Sciatic nerve (tissue), 2 donors: ENCODE measurements at regions not wholly inside any gene's neighbourhood (a gene's known extent, or its start where the extent isn't known, plus 50 kb on each side); places are given as distances from the start of the nearest gene placed in this dataset.
A peak's percentile ranks its signal among the peaks of the same experiment; 100 is the strongest.

ENCODE experiments used
- ATAC-seq: fragments of 200-7000 bp; cut with Tn5 transposase; one replicate; pipeline ENCODE4 v1.9.1; 2020; ENCODE audit warnings: mild to moderate bottlenecking, moderate library complexity
- DNase-seq: peaks from one replicate; pipeline ENCODE4 v3.0.0-alpha.2; 2020; ENCODE audit warnings: low spot score
- intact Hi-C: fragments of 100-400 bp; cut with DNase I; formaldehyde crosslinking; loops from one replicate; pipeline ENCODE4 v1.14.2; 2022
- donor health status: DM: no; HTN: no; CAD: no.
- donor health status: DM: no; HTN: no; CAD: no.

DNA sequence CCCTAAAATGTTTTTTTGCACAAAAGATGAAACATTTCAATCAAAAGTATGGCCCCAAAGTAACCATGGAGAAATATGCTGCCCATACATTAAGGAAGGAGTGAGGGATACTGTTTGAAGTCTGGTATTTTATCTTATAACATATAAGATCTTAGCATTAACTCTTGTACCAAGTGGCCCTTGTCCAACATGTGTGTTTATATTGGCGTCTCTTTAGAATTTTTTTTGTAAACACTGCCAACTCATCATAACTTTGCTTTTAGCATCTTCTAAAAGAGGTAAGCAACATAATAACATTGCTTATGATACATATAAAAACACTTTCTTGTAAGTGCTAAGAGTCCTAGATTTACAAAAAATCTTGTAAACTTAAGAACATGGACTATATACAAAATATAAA lies 419.7 kb downstream of the ADAMTS20 start:
- intact Hi-C loops = no loop called here
- no peak for ATAC-seq
- DNase-seq = no peak

DNA sequence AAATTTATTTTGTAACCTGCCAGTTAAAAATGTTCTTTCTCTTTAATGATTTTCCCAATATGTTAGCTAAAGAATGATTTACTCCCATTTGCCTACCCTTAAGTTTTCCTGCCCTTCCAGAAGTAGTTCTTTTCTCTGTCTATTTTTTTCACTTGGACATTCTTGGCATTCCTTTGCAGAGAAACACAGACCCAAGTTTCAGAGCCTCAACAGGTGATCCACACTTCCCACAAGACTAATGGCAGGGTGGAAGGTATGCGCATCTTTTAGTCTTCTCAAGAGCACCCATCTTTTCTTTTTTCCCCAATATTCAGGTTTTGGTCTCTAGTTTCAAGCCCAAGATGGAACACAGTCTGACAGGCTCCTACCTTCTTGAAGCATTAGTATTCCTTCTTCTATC lies 420.7 kb downstream of the ADAMTS20 start:
- ATAC-seq = no peak
- intact Hi-C loops = no loop called here
- DNase-seq = no peak

DNA sequence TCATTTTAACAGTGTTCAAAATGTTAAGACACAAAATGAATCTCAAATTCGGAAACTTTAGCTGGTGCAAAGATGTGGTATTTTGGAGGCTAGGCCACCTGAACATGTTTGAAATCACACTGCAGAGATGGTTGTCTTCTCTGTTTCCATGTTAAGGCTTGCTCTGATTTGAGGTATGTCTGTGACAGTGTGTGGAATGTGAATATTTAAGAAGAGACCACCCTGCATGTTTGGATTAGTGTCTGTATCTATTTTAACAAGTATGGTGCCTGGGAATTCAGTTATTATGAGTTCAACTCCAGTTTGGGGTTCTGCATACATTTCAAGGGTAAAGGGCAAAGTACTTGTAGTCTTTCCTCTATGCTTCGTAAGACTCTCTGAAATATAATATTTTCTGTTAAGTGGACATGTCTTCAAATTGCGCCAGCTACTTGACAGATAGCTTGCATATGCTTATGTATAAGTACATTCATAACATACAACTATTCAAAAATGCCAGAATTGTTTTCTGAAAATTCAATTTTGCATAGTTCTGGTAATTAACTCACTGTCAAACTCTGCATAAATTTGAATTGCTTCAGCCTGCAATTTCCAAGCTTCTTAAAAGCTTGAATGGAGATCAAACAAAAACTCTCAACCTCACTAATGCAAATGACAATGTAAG lies 424.0 kb downstream of the ADAMTS20 start:
- intact Hi-C loops = no loop called here
- DNase-seq = no peak
- ATAC-seq = no peak

- intact Hi-C loops = no loop called here
- no peak for DNase-seq
Observed at GRCh38 chr12:43126652-43127375, 425.2 kb downstream of the ADAMTS20 start.

DNA sequence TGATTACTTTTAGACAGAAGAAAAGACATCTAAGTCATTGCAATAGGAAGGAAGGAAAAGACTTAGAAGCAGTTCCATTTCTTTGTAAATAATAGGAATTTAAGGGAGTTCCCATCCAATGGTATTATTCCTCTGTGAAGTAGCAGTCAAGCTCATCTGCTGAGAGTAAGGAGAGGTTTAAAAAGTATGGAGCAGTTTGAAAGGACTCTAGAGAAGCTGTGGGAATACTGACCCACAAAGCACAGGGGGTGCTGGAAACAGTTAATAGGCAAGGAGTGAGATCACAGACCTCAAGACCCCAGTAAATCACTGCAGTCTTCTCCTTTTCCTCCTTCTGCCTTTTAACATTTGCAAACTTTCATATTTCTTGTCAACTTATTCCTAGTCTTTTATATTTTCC lies 428.5 kb downstream of the ADAMTS20 start:
- intact Hi-C loops = no loop called here
- no peak for ATAC-seq

More at GRCh38 chr12:43126652-43127375, 425.2 kb downstream of the ADAMTS20 start:
- ATAC-seq = no peak

GRCh38 chr12:43120150-43120549 lies 431.9 kb downstream of the ADAMTS20 start:
- no peak for ATAC-seq
- no peak for DNase-seq
- intact Hi-C loops = no loop called here

More for the DNA sequence above, 428.5 kb downstream of the ADAMTS20 start:
- no peak for DNase-seq

DNA sequence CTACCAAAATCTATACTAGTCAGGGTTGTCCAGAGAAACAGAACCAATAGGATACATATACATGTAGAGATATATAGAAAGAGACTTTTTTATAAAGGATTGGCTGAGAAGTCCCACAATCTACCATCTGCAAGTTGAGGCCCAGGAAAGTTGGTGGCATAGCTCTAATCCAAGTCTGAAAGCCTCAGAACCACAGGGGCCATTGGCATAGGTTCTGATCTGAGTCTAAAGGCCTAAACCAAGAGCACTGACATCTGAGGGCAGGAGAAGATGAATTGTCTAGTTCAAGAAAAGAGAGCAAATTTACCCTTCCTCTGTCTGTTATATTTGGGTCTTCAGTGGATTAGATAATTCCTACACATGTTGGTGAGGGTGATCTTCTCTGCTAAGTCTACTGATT lies 433.1 kb downstream of the ADAMTS20 start:
- ATAC-seq (no peak), DNase-seq (no peak)
- intact Hi-C loops = no loop called here

- intact Hi-C loops = no loop called here
- ATAC-seq (no peak), DNase-seq (no peak)
Observed at GRCh38 chr12:43118234-43118633, 433.8 kb downstream of the ADAMTS20 start.

DNA sequence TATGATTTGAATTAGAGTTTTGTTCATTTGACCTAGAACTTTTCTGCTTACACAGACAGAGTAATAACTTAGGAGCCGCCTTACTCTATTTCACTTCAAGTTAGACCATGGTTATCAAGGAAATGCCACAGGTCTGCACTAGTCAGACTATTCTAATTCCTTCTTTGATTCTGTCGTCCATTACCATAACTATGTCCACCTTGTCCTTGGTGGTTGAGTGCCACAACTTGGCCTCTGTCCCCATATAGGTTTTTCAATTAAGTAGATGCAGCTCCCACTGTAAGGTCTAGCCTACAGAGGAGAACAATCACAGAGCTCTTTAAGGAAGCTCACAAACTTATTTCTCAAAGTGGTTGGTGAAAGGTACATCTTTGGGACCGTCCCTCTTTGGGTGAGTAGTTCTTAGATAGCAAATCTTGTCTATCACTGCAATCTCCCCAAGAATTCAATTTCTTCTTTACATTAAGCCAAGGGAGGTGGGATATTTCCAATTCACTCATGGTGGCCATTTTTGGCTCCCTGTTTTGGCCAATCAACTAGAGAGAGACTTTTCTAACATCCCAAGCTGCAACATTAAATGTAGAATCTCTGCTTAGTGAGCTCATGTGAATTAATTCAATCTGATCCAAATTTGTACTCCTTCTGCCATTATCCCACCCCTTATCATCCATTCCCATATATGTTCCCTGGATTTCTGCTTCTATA lies 434.6 kb downstream of the ADAMTS20 start:
- intact Hi-C loops = no loop called here
- DNase-seq (no peak), ATAC-seq (no peak)

DNA sequence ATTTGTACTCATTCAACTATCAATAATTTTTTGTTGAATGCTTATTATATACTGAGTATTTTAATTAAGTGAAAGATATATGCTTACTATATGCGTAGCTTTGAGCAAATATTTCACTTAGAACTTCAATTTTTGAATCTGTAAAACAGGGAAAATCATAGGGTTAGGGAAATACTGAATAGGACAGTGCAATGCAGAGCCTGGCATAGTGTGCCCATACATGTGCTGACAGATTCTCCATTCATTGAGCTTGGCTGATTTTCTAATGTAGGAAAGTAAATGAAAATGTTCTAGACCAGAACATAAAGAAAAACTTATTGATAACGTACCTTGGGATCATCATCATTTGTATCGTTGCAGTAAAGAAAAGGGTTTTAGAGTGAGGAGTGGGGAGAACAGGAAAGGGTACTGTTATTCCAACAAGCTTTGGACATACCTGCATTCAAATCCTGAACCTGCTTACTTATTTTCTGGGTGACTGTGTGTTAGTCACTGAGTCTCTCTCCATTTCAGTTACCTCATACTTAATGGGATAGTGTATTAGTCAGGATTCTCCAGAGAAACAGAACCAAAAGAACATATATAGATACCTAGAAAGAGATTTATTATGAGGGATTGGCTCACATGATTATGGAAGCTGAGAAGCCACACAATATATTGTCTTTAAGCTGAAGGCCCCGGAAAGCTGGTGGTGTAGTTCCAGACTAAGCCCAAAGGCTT lies 436.4 kb downstream of the ADAMTS20 start:
- ATAC-seq (no peak), DNase-seq (no peak)
- intact Hi-C loops = no loop called here

- ATAC-seq (no peak), DNase-seq (no peak)
- intact Hi-C loops = no loop called here
Observed at GRCh38 chr12:43114316-43114715, 437.7 kb downstream of the ADAMTS20 start.

DNA sequence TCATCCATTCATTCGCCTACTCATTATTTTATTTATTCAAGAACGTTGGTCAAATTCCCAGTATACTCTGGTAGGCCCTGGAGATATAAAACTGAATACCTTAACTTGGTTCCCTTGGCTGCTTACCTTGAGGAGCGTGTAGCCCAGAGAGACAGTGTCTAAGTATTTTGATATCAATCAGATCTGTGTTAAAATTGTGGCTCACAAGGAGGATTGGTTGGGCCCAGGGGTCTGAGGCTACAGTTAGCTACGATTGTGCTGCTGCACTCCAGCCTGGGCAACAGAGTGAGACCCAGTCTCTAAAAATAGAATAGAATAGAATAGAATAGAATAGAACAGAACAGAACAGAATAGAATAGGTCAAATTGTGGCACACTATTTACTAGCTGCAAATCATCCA lies 438.4 kb downstream of the ADAMTS20 start:
- DNase-seq (no peak), ATAC-seq (no peak)
- intact Hi-C loops = no loop called here

GRCh38 chr12:43113135-43113534 lies 438.9 kb downstream of the ADAMTS20 start:
- DNase-seq (no peak), ATAC-seq (peak; percentile 48)
- intact Hi-C loops = no loop called here

- DNase-seq (no peak), ATAC-seq (peak; percentile 69)
- intact Hi-C loops = no loop called here
Observed at GRCh38 chr12:43112101-43112920, 439.7 kb downstream of the ADAMTS20 start.

GRCh38 chr12:43111608-43112007 lies 440.4 kb downstream of the ADAMTS20 start:
- DNase-seq = no peak
- intact Hi-C loops = no loop called here
- ATAC-seq = no peak

DNA sequence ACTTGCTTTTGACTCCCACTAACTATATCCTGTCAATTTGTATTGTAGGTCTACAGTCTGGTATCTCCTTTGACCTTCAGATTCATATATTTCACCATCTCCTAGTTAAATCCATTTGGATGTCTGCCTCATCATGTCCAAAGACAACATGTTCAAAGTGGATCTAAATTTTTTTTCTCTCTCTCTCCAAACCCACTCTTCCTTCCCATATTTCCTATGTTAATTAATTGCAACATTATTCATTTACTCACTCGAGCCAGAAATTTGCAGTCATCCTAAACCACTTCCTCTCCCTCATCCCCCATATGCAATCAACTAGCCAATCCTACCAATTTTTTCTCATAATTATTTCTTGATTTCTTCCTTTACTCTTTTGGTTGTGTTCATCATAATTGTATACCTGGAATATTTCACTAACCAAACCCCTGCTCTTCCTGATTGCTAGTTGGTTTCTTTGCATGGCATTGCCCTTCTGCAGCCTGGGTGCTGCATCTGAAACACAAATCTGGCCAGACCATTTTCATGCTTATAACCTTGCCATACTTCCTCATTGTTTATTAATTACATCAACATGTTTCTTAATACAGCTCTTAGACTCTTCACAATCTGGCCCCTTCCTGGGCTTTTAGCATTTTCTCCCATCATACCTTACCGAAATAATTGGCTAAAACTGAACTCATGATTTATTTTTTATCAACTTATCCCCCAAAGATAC lies 442.2 kb downstream of the ADAMTS20 start:
- intact Hi-C loops = no loop called here
- no peak for ATAC-seq
- no peak for DNase-seq

- DNase-seq (no peak), ATAC-seq (peak; percentile 27)
- intact Hi-C loops = no loop called here
Observed at GRCh38 chr12:43108656-43109055, 443.3 kb downstream of the ADAMTS20 start.
